ENCODE measurements at regions not wholly inside any gene's neighbourhood (a gene's known extent, or its start where the extent isn't known, plus 50 kb on each side); places are given as distances from the start of the nearest gene placed in this dataset.

- Histone ChIP-seq H3K4me3 (ENCODE audit: low read length) (no peak overlapping the region), H3K27me3 (ENCODE audit: control insufficient read depth in 1 of 2, insufficient read depth in 2 of 2, low read length in 2 of 2) (no peaks in the 10 kb centered on the region), H3K4me1 (ENCODE audit: insufficient read depth, low read length) (no peaks in the 10 kb centered on the region), H3K27ac (ENCODE audit: low read depth in 1 of 2, low read length in 2 of 2) (no peak overlapping the region), H3K36me3 (ENCODE audit: insufficient read depth, low read length) (no peaks in the 10 kb centered on the region), H3K9me3 (ENCODE audit: control insufficient read depth in 1 of 2, insufficient read depth in 1 of 2, low read length in 2 of 2) (peaks cover 0 to 11% of the 10 kb centered on the region in 2 experiments)
- Mint-ChIP-seq H3K4me3 (no peak overlapping the region), H3K4me1 (ENCODE audit: low read depth) (no peaks in the 10 kb centered on the region), H3K36me3 (ENCODE audit: low read depth) (no peaks in the 10 kb centered on the region), H3K27ac (no peak overlapping the region), H3K9me3 (no peaks in the 10 kb centered on the region), H3K27me3 (peaks cover 5% of the 10 kb centered on the region)
- DNase-seq = no peak
- ATAC-seq (ENCODE audit: poor library complexity) = no peak
- TF ChIP-seq CTCF (IDR thresholded peaks at IDR 0.05) = no peak
- intact Hi-C loops (cut with DNase I, micrococcal nuclease) = no loop called here
- POLR2A ChIA-PET = no interaction called here
- CTCF ChIA-PET = no interaction called here
These were observed 173.5 kb downstream of the DDX1 start for GRCh38 chr2:15765211-15765610.

GRCh38 chr2:15765686-15766302 lies 174.1 kb downstream of the DDX1 start:
- H3K4me1 Mint-ChIP-seq (ENCODE audit: low read depth) = no peaks in the 10 kb centered on the region
- Histone ChIP-seq H3K4me3 (ENCODE audit: low read length) (no peak overlapping the region), H3K27ac (ENCODE audit: low read depth in 1 of 2, low read length in 2 of 2) (no peak overlapping the region), H3K36me3 (ENCODE audit: insufficient read depth, low read length) (no peaks in the 10 kb centered on the region), H3K4me1 (ENCODE audit: insufficient read depth, low read length) (no peaks in the 10 kb centered on the region), H3K9me3 (ENCODE audit: control insufficient read depth in 1 of 2, insufficient read depth in 1 of 2, low read length in 2 of 2) (peaks cover 0 to 11% of the 10 kb centered on the region in 2 experiments), H3K27me3 (ENCODE audit: control insufficient read depth in 1 of 2, insufficient read depth in 2 of 2, low read length in 2 of 2) (no peaks in the 10 kb centered on the region)
- no peak overlapping the region for H3K4me3 Mint-ChIP-seq
- ChIA-PET POLR2A (no interaction called here), CTCF (no interaction called here)
- H3K27ac Mint-ChIP-seq = no peak overlapping the region
- no peak for ATAC-seq (ENCODE audit: poor library complexity)
- no peak for TF ChIP-seq CTCF (IDR thresholded peaks at IDR 0.05)
- intact Hi-C loops (cut with DNase I, micrococcal nuclease) = no loop called here
- no peaks in the 10 kb centered on the region for H3K36me3 Mint-ChIP-seq (ENCODE audit: low read depth)
- DNase-seq = no peak
- H3K9me3 Mint-ChIP-seq = no peaks in the 10 kb centered on the region
- peaks cover 5% of the 10 kb centered on the region for H3K27me3 Mint-ChIP-seq

GRCh38 chr2:15766303-15766861 lies 174.0 kb upstream of the MYCN start:
- DNase-seq = no peak
- no peak overlapping the region for H3K27ac ChIP-seq (ENCODE audit: low read depth in 1 of 2, low read length in 2 of 2)
- POLR2A ChIA-PET = no interaction called here
- H3K27ac Mint-ChIP-seq = no peak overlapping the region
- CTCF ChIA-PET = no interaction called here
- intact Hi-C loops (cut with DNase I, micrococcal nuclease) = no loop called here
- H3K9me3 Mint-ChIP-seq = no peaks in the 10 kb centered on the region
- peaks cover 5% of the 10 kb centered on the region for H3K27me3 Mint-ChIP-seq
- no peak for TF ChIP-seq CTCF (IDR thresholded peaks at IDR 0.05)
- H3K4me1 ChIP-seq (ENCODE audit: insufficient read depth, low read length) = no peaks in the 10 kb centered on the region
- no peaks in the 10 kb centered on the region for H3K36me3 Mint-ChIP-seq (ENCODE audit: low read depth)
- H3K4me3 ChIP-seq (ENCODE audit: low read length) = no peak overlapping the region
- H3K4me3 Mint-ChIP-seq = no peak overlapping the region
- no peaks in the 10 kb centered on the region for H3K36me3 ChIP-seq (ENCODE audit: insufficient read depth, low read length)
- no peaks in the 10 kb centered on the region for H3K4me1 Mint-ChIP-seq (ENCODE audit: low read depth)
- peaks cover 0 to 11% of the 10 kb centered on the region in 2 experiments for H3K9me3 ChIP-seq (ENCODE audit: control insufficient read depth in 1 of 2, insufficient read depth in 1 of 2, low read length in 2 of 2)
- H3K27me3 ChIP-seq (ENCODE audit: control insufficient read depth in 1 of 2, insufficient read depth in 2 of 2, low read length in 2 of 2) = no peaks in the 10 kb centered on the region
- ATAC-seq (ENCODE audit: poor library complexity) = no peak
